Kidney (tissue), 13 donors: ENCODE measurements at regions not wholly inside any gene's neighbourhood (a gene's known extent, or its start where the extent isn't known, plus 50 kb on each side); places are given as distances from the start of the nearest gene placed in this dataset.

Experiments
- DNase-seq, 5 donors: peaks; one replicate each; pipeline ENCODE4 v3.0.0-alpha.2; 2013 to 2020
- FAIRE-seq: peaks from 2 replicates; lab custom pipeline; 2012; peaks lifted over from hg19 to GRCh38; lab: Jason Lieb, UNC
- H3K27ac ChIP-seq, 2 donors: one replicate each; pipeline ENCODE4 v1.7.0; 2013; ENCODE audit warnings: low read depth in 2 of 2, low read length in 2 of 2, inconsistent platforms in 1 of 2
- H3K27me3 ChIP-seq: one replicate; pipeline ENCODE4 v1.7.1; 2013; ENCODE audit warnings: low read length, inconsistent platforms; ENCODE audit not compliant: control insufficient read depth, insufficient read depth
- H3K36me3 ChIP-seq, 3 donors: one replicate each; pipeline versions ENCODE4 v1.7.0 to v1.7.1; 2013; ENCODE audit warnings: low read length in 3 of 3, control low read depth in 1 of 3, inconsistent platforms in 1 of 3; ENCODE audit not compliant: insufficient read depth in 3 of 3, control insufficient read depth in 2 of 3
- H3K4me1 ChIP-seq, 3 donors: one replicate each; pipeline versions ENCODE4 v1.7.0 to v1.7.1; 2013; ENCODE audit warnings: low read length in 3 of 3, inconsistent platforms in 1 of 3, low read depth in 1 of 3; ENCODE audit not compliant: control insufficient read depth in 2 of 3, insufficient read depth in 2 of 3
- H3K4me3 ChIP-seq, 3 donors: one replicate each; pipeline versions ENCODE4 v1.7.0 to v1.8.1; 2013; ENCODE audit warnings: low read length in 3 of 3, control low read depth in 1 of 3, inconsistent platforms in 1 of 3
- H3K9ac ChIP-seq, 3 donors: one replicate each; pipeline versions ENCODE4 v1.7.0 to v1.7.1; 2013; ENCODE audit warnings: low read length in 3 of 3, control low read depth in 1 of 3, inconsistent platforms in 1 of 3
- H3K9me3 ChIP-seq, 3 donors: one replicate each; pipeline versions ENCODE4 v1.7.0 to v1.7.1; 2013; ENCODE audit warnings: low read length in 3 of 3, control low read depth in 1 of 3, inconsistent platforms in 1 of 3; ENCODE audit not compliant: control insufficient read depth in 2 of 3, insufficient read depth in 1 of 3
- CTCF ChIP-seq: IDR thresholded peaks from 3 replicates; pipeline ENCODE4 v1.5.1; 2012; ENCODE audit warnings: mild to moderate bottlenecking, moderate library complexity, borderline replicate concordance; ENCODE audit not compliant: insufficient read depth; ENCODE audit errors: extremely low read depth
- intact Hi-C: fragments of 100-400 bp; cut with DNase I; formaldehyde crosslinking; loops from one replicate; pipeline ENCODE4 v1.11.1; 2022
- donor health status: control.
- donor health status: control.
- donor health status: control.
- donor health status: control.
- donor health status: control.
- donor health status: DM: yes; HTN: yes; CAD: no.
- donor health status: Normal renal cell carcinoma (clear cell type).

DNA sequence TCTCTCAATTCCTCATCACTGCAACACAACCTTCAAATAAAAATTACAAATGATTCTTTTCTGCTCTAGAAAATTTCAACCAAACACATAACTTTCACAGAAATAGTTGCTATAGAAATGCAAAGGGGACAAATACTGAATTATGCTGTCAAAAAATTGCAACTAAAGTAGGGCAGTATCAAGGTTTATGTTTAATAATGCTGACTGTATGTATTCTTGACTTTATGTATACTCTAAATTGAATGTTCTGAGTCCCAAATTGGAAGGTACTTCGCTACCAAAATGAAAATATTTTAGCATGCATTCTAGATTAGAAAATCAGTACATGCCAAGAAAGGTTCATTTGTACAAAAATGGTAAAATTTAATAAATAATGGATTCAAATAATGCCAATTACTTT is 237.3 kb upstream of the TET2 start:
- Histone ChIP-seq H3K9ac (no peak overlapping the region), H3K4me3 (no peak overlapping the region), H3K4me1 (no peaks in the 10 kb centered on the region), H3K27me3 (no peaks in the 10 kb centered on the region), H3K9me3 (no peaks in the 10 kb centered on the region), H3K36me3 (no peaks in the 10 kb centered on the region), H3K27ac (no peak overlapping the region)
- intact Hi-C loops = no loop called here
- no peak for DNase-seq
- FAIRE-seq = no peak
- no peak for TF ChIP-seq CTCF

- TF ChIP-seq CTCF = no peak
- intact Hi-C loops = no loop called here
- FAIRE-seq = no peak
Observed at GRCh38 chr4:104912518-104912917, 234.2 kb upstream of the TET2 start.

DNA sequence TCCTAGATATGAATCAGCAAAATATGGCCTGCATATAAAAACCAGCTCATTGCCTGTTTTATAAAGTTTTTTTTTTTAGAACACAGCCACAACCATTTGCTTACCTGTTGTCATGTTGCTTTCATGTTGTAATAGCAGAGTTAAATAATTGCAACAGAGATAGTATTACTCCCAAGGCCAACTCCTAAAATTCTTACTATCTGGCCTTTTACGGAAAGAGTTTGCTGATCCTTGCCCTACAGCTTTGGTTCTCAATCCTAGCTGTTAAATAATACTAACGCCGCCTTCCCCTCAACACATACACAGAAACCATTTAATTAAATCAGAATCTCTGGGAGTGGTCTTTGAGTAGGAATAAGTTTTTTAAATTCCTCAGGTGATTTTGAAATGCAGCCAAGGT is 231.3 kb upstream of the TET2 start:
- intact Hi-C loops = no loop called here
- no peaks in the 10 kb centered on the region for H3K9me3 ChIP-seq
- H3K27ac ChIP-seq = no peak overlapping the region
- no peaks in the 10 kb centered on the region for H3K4me1 ChIP-seq
- no peaks in the 10 kb centered on the region for H3K36me3 ChIP-seq
- FAIRE-seq = no peak
- TF ChIP-seq CTCF = no peak
- no peaks in the 10 kb centered on the region for H3K27me3 ChIP-seq
- no peak overlapping the region for H3K4me3 ChIP-seq
- no peak for DNase-seq
- H3K9ac ChIP-seq = no peak overlapping the region

More at GRCh38 chr4:104912518-104912917, 234.2 kb upstream of the TET2 start:
- DNase-seq = no peak
- H3K4me3 ChIP-seq = no peak overlapping the region
- H3K27ac ChIP-seq = no peak overlapping the region
- no peaks in the 10 kb centered on the region for H3K36me3 ChIP-seq
- no peaks in the 10 kb centered on the region for H3K9me3 ChIP-seq
- no peak overlapping the region for H3K9ac ChIP-seq
- no peaks in the 10 kb centered on the region for H3K4me1 ChIP-seq
- H3K27me3 ChIP-seq = no peaks in the 10 kb centered on the region

- no peak overlapping the region for H3K4me3 ChIP-seq
- H3K27me3 ChIP-seq = no peaks in the 10 kb centered on the region
- H3K27ac ChIP-seq = no peak overlapping the region
- no peak for FAIRE-seq
- no peaks in the 10 kb centered on the region for H3K4me1 ChIP-seq
- H3K9ac ChIP-seq = no peak overlapping the region
- intact Hi-C loops = no loop called here
- H3K36me3 ChIP-seq = no peaks in the 10 kb centered on the region
- no peaks in the 10 kb centered on the region for H3K9me3 ChIP-seq
- no peak for TF ChIP-seq CTCF
- DNase-seq = no peak
Observed at GRCh38 chr4:104915864-104916263, 230.8 kb upstream of the TET2 start.
